Epithelial cell of esophagus (primary cell): ENCODE measurements at regions not wholly inside any gene's neighbourhood (a gene's known extent, or its start where the extent isn't known, plus 50 kb on each side); places are given as distances from the start of the nearest gene placed in this dataset.
"Not testable (repeated sequence)": the region's sequence is repeated elsewhere in the genome, so short reads cannot be mapped to it uniquely, and the experiment has no call there.

Experiments
- DNase-seq: peaks from one replicate; pipeline ENCODE4 v3.0.0; 2010; ENCODE audit warnings: low read depth
- H3K4me3 ChIP-seq: 2 replicates; pipeline ENCODE4 v1.5.1; 2011; ENCODE audit warnings: mild to moderate bottlenecking, low read length, control low read depth
- CTCF ChIP-seq: IDR thresholded peaks from 2 replicates; pipeline ENCODE4 v1.5.1; 2011; ENCODE audit warnings: low read depth, mild to moderate bottlenecking, low read length, control low read depth, inconsistent platforms; ENCODE audit not compliant: insufficient read depth; ENCODE audit errors: missing control alignments

GRCh38 chr13:56755181-56755935, 385.4 kb upstream of the PRR20A start:
- H3K4me3 ChIP-seq: no peak overlapping the region
- DNase-seq: peak; percentile 26
- TF ChIP-seq CTCF: peak; percentile 41

- not testable (repeated sequence) for DNase-seq
These were observed 377.4 kb upstream of the PRR20A start for GRCh38 chr13:56763333-56763732.

GRCh38 chr13:56773148-56773547, 367.6 kb upstream of the PRR20A start:
- no peak for DNase-seq
- no peak for TF ChIP-seq CTCF
- H3K4me3 ChIP-seq: no peak overlapping the region

More at GRCh38 chr13:56763333-56763732, 377.4 kb upstream of the PRR20A start:
- H3K4me3 ChIP-seq: not testable (repeated sequence)

GRCh38 chr13:56789527-56789926, 351.2 kb upstream of the PRR20A start:
- no peak for TF ChIP-seq CTCF
- H3K4me3 ChIP-seq: no peak overlapping the region
- DNase-seq: no peak

- TF ChIP-seq CTCF: no peak
- no peak for DNase-seq
- no peak overlapping the region for H3K4me3 ChIP-seq
These were observed 303.6 kb upstream of the PRR20A start for GRCh38 chr13:56837161-56837560.

- H3K4me3 ChIP-seq: no peak overlapping the region
- no peak for TF ChIP-seq CTCF
- DNase-seq: no peak
These were observed 289.9 kb upstream of the PRR20A start for GRCh38 chr13:56850852-56851251.

GRCh38 chr13:56861476-56861875, 279.2 kb upstream of the PRR20A start:
- TF ChIP-seq CTCF: no peak
- no peak overlapping the region for H3K4me3 ChIP-seq
- DNase-seq: no peak

GRCh38 chr13:56864451-56864850, 276.3 kb upstream of the PRR20A start:
- TF ChIP-seq CTCF: no peak
- no peak for DNase-seq
- H3K4me3 ChIP-seq: no peak overlapping the region
